Neural progenitor cell (in vitro differentiated cells): ENCODE measurements at regions not wholly inside any gene's neighbourhood (a gene's known extent, or its start where the extent isn't known, plus 50 kb on each side); places are given as distances from the start of the nearest gene placed in this dataset.

ENCODE experiments used
- CTCF ChIP-seq: fragments of 200-600 bp; sonication (generic); IDR thresholded peaks from 2 replicates; pipeline ENCODE4 v1.5.1; 2017; ENCODE audit warnings: antibody characterized with exemption, mild to moderate bottlenecking
- EZH2 ChIP-seq: fragments of 200-600 bp; sonication (generic); IDR thresholded peaks from 2 replicates; pipeline ENCODE4 v1.6.1; 2017; ENCODE audit warnings: antibody characterized with exemption, mild to moderate bottlenecking, moderate library complexity
- EZH2phosphoT487 ChIP-seq: fragments of 200-600 bp; sonication (generic); IDR thresholded peaks from 2 replicates; pipeline ENCODE4 v1.6.1; 2017; ENCODE audit warnings: antibody characterized with exemption

GRCh38 chr1:59232216-59232615 lies 64.7 kb upstream of the FGGY start:
- TF ChIP-seq CTCF (no peak), EZH2 (no peak), EZH2phosphoT487 (no peak)
